ENCODE measurements at regions not wholly inside any gene's neighbourhood (a gene's known extent, or its start where the extent isn't known, plus 50 kb on each side); places are given as distances from the start of the nearest gene placed in this dataset.

- DNase-seq: no peak
These were observed 243.7 kb downstream of the NPHP4 start for GRCh38 chr1:5748286-5749225.

- DNase-seq: no peak
These were observed 244.6 kb downstream of the NPHP4 start for GRCh38 chr1:5747426-5748285.

- no peak for DNase-seq
These were observed 245.4 kb downstream of the NPHP4 start for GRCh38 chr1:5746611-5747425.

GRCh38 chr1:5745800-5746610 lies 246.2 kb downstream of the NPHP4 start:
- DNase-seq: peak; percentile 48

- no peak for DNase-seq
These were observed 247.1 kb downstream of the NPHP4 start for GRCh38 chr1:5744911-5745799.

GRCh38 chr1:5744341-5744740 lies 247.9 kb downstream of the NPHP4 start:
- DNase-seq: no peak

GRCh38 chr1:5743435-5744095 lies 248.7 kb downstream of the NPHP4 start:
- no peak for DNase-seq

- no peak for DNase-seq
These were observed 249.4 kb downstream of the NPHP4 start for GRCh38 chr1:5742801-5743200.

GRCh38 chr1:5742032-5742431 lies 250.2 kb downstream of the NPHP4 start:
- DNase-seq: no peak

GRCh38 chr1:5740865-5741860 lies 251.1 kb downstream of the NPHP4 start:
- no peak for DNase-seq

GRCh38 chr1:5740450-5740849 lies 251.8 kb downstream of the NPHP4 start:
- DNase-seq: no peak

- DNase-seq: no peak
These were observed 252.6 kb downstream of the NPHP4 start for GRCh38 chr1:5739561-5740078.

- no peak for DNase-seq
These were observed 253.2 kb downstream of the NPHP4 start for GRCh38 chr1:5738911-5739462.

GRCh38 chr1:5737081-5737480 lies 255.1 kb downstream of the NPHP4 start:
- no peak for DNase-seq

- DNase-seq: no peak
These were observed 257.2 kb downstream of the NPHP4 start for GRCh38 chr1:5734996-5735395.

GRCh38 chr1:5734414-5734813 lies 257.8 kb downstream of the NPHP4 start:
- no peak for DNase-seq

GRCh38 chr1:5733596-5733995 lies 258.6 kb downstream of the NPHP4 start:
- no peak for DNase-seq

- DNase-seq: no peak
These were observed 261.2 kb downstream of the NPHP4 start for GRCh38 chr1:5731110-5731423.
